ENCODE measurements at regions not wholly inside any gene's neighbourhood (a gene's known extent, or its start where the extent isn't known, plus 50 kb on each side); places are given as distances from the start of the nearest gene placed in this dataset.

GRCh38 chr4:59727745-59728144, 1472.4 kb upstream of the ADGRL3 start:
- no peak for TF ChIP-seq CTCF (IDR thresholded peaks at IDR 0.05)
- TF ChIP-seq POLR2A (IDR thresholded peaks at IDR 0.05), result no peak

Measured in tibial nerve (tissue), 3 donors.